Breast epithelium (tissue), 3 donors: ENCODE measurements at regions not wholly inside any gene's neighbourhood (a gene's known extent, or its start where the extent isn't known, plus 50 kb on each side); places are given as distances from the start of the nearest gene placed in this dataset.

Experiments used
- POLR2A ChIP-seq: fragments of 450-650 bp; IDR thresholded peaks from one replicate; pipeline ENCODE4 v1.6.1; 2016; ENCODE audit warnings: antibody characterized with exemption, mild to moderate bottlenecking, moderate library complexity
- TF ChIP-seq, protein P1 (sequence below), 3 donors: fragments of 450-650 bp; IDR thresholded peaks; one replicate each; pipeline ENCODE4 v1.5.1; 2016 to 2017; ENCODE audit warnings: antibody characterized with exemption in 3 of 3, mild to moderate bottlenecking in 3 of 3, moderate library complexity in 3 of 3

DNA sequence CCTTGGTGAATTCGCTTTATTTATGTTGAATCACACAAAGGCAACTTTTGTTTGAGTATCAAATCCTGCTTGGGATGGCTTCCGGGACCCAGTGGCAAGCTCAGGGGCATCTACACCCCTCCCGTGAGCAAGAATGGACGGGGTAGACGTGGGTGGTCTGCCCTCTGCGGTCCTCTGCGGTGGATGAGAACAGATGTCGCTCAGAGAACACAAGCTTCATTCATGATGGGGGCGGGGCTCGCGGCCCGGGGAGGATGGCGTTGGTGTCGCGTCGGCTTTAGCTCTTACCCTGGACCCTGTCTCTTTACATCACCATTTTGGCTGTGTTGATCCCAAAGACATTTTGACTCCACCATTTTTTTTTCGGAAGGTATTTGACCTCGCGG lies 158.5 kb upstream of the RTL1 start:
- TF ChIP-seq, protein P1, sequence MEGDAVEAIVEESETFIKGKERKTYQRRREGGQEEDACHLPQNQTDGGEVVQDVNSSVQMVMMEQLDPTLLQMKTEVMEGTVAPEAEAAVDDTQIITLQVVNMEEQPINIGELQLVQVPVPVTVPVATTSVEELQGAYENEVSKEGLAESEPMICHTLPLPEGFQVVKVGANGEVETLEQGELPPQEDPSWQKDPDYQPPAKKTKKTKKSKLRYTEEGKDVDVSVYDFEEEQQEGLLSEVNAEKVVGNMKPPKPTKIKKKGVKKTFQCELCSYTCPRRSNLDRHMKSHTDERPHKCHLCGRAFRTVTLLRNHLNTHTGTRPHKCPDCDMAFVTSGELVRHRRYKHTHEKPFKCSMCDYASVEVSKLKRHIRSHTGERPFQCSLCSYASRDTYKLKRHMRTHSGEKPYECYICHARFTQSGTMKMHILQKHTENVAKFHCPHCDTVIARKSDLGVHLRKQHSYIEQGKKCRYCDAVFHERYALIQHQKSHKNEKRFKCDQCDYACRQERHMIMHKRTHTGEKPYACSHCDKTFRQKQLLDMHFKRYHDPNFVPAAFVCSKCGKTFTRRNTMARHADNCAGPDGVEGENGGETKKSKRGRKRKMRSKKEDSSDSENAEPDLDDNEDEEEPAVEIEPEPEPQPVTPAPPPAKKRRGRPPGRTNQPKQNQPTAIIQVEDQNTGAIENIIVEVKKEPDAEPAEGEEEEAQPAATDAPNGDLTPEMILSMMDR (IDR thresholded peaks at IDR 0.05) = no peak
- no peak for TF ChIP-seq POLR2A
